GM18507 (cell line): ENCODE measurements at regions not wholly inside any gene's neighbourhood (a gene's known extent, or its start where the extent isn't known, plus 50 kb on each side); places are given as distances from the start of the nearest gene placed in this dataset.
"Not testable (repeated sequence)": the region's sequence is repeated elsewhere in the genome, so short reads cannot be mapped to it uniquely, and the experiment has no call there.

Source experiments
- DNase-seq: peaks from one replicate; pipeline ENCODE4 v3.0.0; 2011; ENCODE audit warnings: low read depth; ENCODE audit not compliant: insufficient read length; ENCODE audit errors: extremely low spot score
- FAIRE-seq: peaks from 2 replicates; lab custom pipeline; 2011; peaks lifted over from hg19 to GRCh38; lab: Jason Lieb, UNC

GRCh38 chr19:28541602-28542393 is 671.2 kb downstream of the UQCRFS1 start:
- DNase-seq (no peak), FAIRE-seq (no peak)

GRCh38 chr19:28541029-28541428 is 671.9 kb downstream of the UQCRFS1 start:
- DNase-seq (no peak), FAIRE-seq (no peak)

- not testable (repeated sequence) for FAIRE-seq
These were observed 672.6 kb downstream of the UQCRFS1 start for GRCh38 chr19:28540385-28540784.

GRCh38 chr19:28539759-28540158 is 673.2 kb downstream of the UQCRFS1 start:
- FAIRE-seq: no peak

More at GRCh38 chr19:28540385-28540784, 672.6 kb downstream of the UQCRFS1 start:
- DNase-seq: not testable (repeated sequence)

GRCh38 chr19:28538579-28538978 is 674.4 kb downstream of the UQCRFS1 start:
- not testable (repeated sequence) for DNase-seq, FAIRE-seq

More at GRCh38 chr19:28539759-28540158, 673.2 kb downstream of the UQCRFS1 start:
- no peak for DNase-seq

- DNase-seq (no peak), FAIRE-seq (no peak)
These were observed 675.1 kb downstream of the UQCRFS1 start for GRCh38 chr19:28537896-28538295.

- no peak for FAIRE-seq
- no peak for DNase-seq
These were observed 675.9 kb downstream of the UQCRFS1 start for GRCh38 chr19:28537079-28537478.

GRCh38 chr19:28535352-28535775 is 677.6 kb downstream of the UQCRFS1 start:
- no peak for DNase-seq
- no peak for FAIRE-seq

- no peak for FAIRE-seq
- no peak for DNase-seq
These were observed 678.1 kb downstream of the UQCRFS1 start for GRCh38 chr19:28534766-28535351.

- no peak for DNase-seq
- no peak for FAIRE-seq
These were observed 680.1 kb downstream of the UQCRFS1 start for GRCh38 chr19:28532765-28533341.

- no peak for FAIRE-seq
- DNase-seq: no peak
These were observed 681.0 kb downstream of the UQCRFS1 start for GRCh38 chr19:28531979-28532378.

GRCh38 chr19:28530406-28531035 is 682.4 kb downstream of the UQCRFS1 start:
- FAIRE-seq: no peak

GRCh38 chr19:28526038-28526437 is 686.9 kb downstream of the UQCRFS1 start:
- no peak for FAIRE-seq

More at GRCh38 chr19:28530406-28531035, 682.4 kb downstream of the UQCRFS1 start:
- no peak for DNase-seq

GRCh38 chr19:28523619-28524018 is 689.3 kb downstream of the UQCRFS1 start:
- no peak for DNase-seq
- FAIRE-seq: no peak

More at GRCh38 chr19:28526038-28526437, 686.9 kb downstream of the UQCRFS1 start:
- DNase-seq: no peak

GRCh38 chr19:28522545-28522922 is 690.4 kb downstream of the UQCRFS1 start:
- no peak for FAIRE-seq
- no peak for DNase-seq

- FAIRE-seq (no peak), DNase-seq (no peak)
These were observed 691.1 kb downstream of the UQCRFS1 start for GRCh38 chr19:28521614-28522544.

- FAIRE-seq (no peak), DNase-seq (no peak)
These were observed 691.9 kb downstream of the UQCRFS1 start for GRCh38 chr19:28520998-28521568.

GRCh38 chr19:28519952-28520861 is 692.7 kb downstream of the UQCRFS1 start:
- no peak for FAIRE-seq
- DNase-seq: no peak
